ENCODE measurements at regions not wholly inside any gene's neighbourhood (a gene's known extent, or its start where the extent isn't known, plus 50 kb on each side); places are given as distances from the start of the nearest gene placed in this dataset.

GRCh38 chr16:48103591-48103990 is 52.2 kb downstream of the ABCC12 start (continued):
- no peak for TF ChIP-seq REST (IDR thresholded peaks at IDR 0.05; ENCODE audit: unreplicated experiment)
- TF ChIP-seq CREB1 (CRISPR knock-in tag; IDR thresholded peaks at IDR 0.05; ENCODE audit: low read depth) = no peak
- no peak for TF ChIP-seq EZH2 (IDR thresholded peaks at IDR 0.05; ENCODE audit: low read depth, unreplicated experiment)
- no peak for TF ChIP-seq NANOG (IDR thresholded peaks at IDR 0.05; ENCODE audit: borderline replicate concordance)
- TF ChIP-seq CTCF (conservative IDR thresholded peaks at IDR 0.05; ENCODE audit: low read depth in 2 of 2) = no peak
- TF ChIP-seq ZNF114 (CRISPR knock-in tag; IDR thresholded peaks at IDR 0.05) = no peak

- no peaks in the 10 kb centered on the region for H4K20me1 ChIP-seq (replicated peaks; ENCODE audit: insufficient read depth)
- no peak overlapping the region for H3K4me2 ChIP-seq
- ATAC-seq = no peak
- Mint-ChIP-seq H3K4me1 (peaks cover 17% of the 10 kb centered on the region), H3K27me3 (ENCODE audit: insufficient read depth, low read depth, poor library complexity) (peaks cover 7% of the 10 kb centered on the region), H3K36me3 (ENCODE audit: low read depth) (no peaks in the 10 kb centered on the region), H3K27ac (no peak overlapping the region), H3K9me3 (no peaks in the 10 kb centered on the region; the same call in 2 of the 3 replicates), H3K4me3 (no peak overlapping the region)
- no peaks in the 10 kb centered on the region for H3F3A ChIP-seq (replicated peaks; ENCODE audit: low read depth)
- H3K36me3 ChIP-seq (ENCODE audit: insufficient read depth) = no peaks in the 10 kb centered on the region
- H3K79me2 ChIP-seq (replicated peaks; ENCODE audit: insufficient read depth) = no peaks in the 10 kb centered on the region
- DNase-seq (ENCODE audit: low spot score) = no peak
- peaks cover 6% of the 10 kb centered on the region; the same call in 1 of the 2 replicates for H3K9me2 ChIP-seq (ENCODE audit: insufficient read depth)
- no peaks in the 10 kb centered on the region for H3K27me3 ChIP-seq (ENCODE audit: insufficient read depth)
- peaks cover 5% of the 10 kb centered on the region; the same call in 1 of the 2 replicates for H3K4me1 ChIP-seq (ENCODE audit: insufficient read depth)
- no peak overlapping the region for H3K27ac ChIP-seq (ENCODE audit: low read depth)
- H2AFZ ChIP-seq = peak overlapping the region; percentile 32; the same call in 1 of the 2 replicates
- H3K4me3 ChIP-seq = no peak overlapping the region
- no peak for TF ChIP-seq POLR2AphosphoS5 (IDR thresholded peaks at IDR 0.05; ENCODE audit: low read depth)
- no peak for TF ChIP-seq NANOG (IDR thresholded peaks at IDR 0.05; ENCODE audit: borderline replicate concordance)
- no peak for TF ChIP-seq CREB1 (CRISPR knock-in tag; IDR thresholded peaks at IDR 0.05; ENCODE audit: low read depth)
- TF ChIP-seq ZNF462 (CRISPR knock-in tag; IDR thresholded peaks at IDR 0.05) = no peak
- no peak for TF ChIP-seq CTCF (conservative IDR thresholded peaks at IDR 0.05; ENCODE audit: low read depth in 2 of 2)
- TF ChIP-seq STAT1 (IDR thresholded peaks at IDR 0.05; ENCODE audit: unreplicated experiment) = no peak
Measured at GRCh38 chr16:48102083-48103008, 53.4 kb downstream of the ABCC12 start.
